Natural killer cell (primary cell): ENCODE measurements at regions not wholly inside any gene's neighbourhood (a gene's known extent, or its start where the extent isn't known, plus 50 kb on each side); places are given as distances from the start of the nearest gene placed in this dataset.
A peak's percentile ranks its signal among the peaks of the same experiment; 100 is the strongest.

ENCODE experiments used
- ATAC-seq, 3 donors: fragments of 150-1000 bp in 2 of 3; fragments of 200-7000 bp in 1 of 3; cut with Tn5 transposase; 1 replicate in 1 of 3; 2 replicates in 2 of 3; pipeline ENCODE4 v1.10.0; 2021; ENCODE audit warnings: mild to moderate bottlenecking in 2 of 3, moderate library complexity in 2 of 3
- DNase-seq, 2 donors: peaks; one replicate each; pipeline versions ENCODE4 v3.0.0 to v3.0.0-alpha.2; 2013 to 2021; ENCODE audit warnings: mixed read lengths in 1 of 2
- H3K27ac ChIP-seq: one replicate; pipeline ENCODE4 v1.5.1; 2013; ENCODE audit warnings: mild to moderate bottlenecking, low read length
- H3K27me3 ChIP-seq: one replicate; pipeline ENCODE4 v1.6.1; 2013; ENCODE audit warnings: low read length; ENCODE audit not compliant: control insufficient read depth, insufficient read depth
- H3K36me3 ChIP-seq: one replicate; pipeline ENCODE4 v1.6.1; 2013; ENCODE audit warnings: low read length; ENCODE audit not compliant: control insufficient read depth, insufficient read depth
- H3K4me1 ChIP-seq: one replicate; pipeline ENCODE4 v1.6.1; 2013; ENCODE audit warnings: low read length; ENCODE audit not compliant: control insufficient read depth, insufficient read depth
- H3K4me3 ChIP-seq: one replicate; pipeline ENCODE4 v1.5.1; 2013; ENCODE audit warnings: low read length
- H3K9me3 ChIP-seq: one replicate; pipeline ENCODE4 v1.6.1; 2013; ENCODE audit warnings: low read length; ENCODE audit not compliant: control insufficient read depth, insufficient read depth
- H3K27ac Mint-ChIP-seq, 2 donors: one replicate each; pipeline ENCODE4 v1.8.0; 2022; ENCODE audit warnings: mild to moderate bottlenecking in 2 of 2, mixed read lengths in 2 of 2, moderate library complexity in 1 of 2
- H3K27me3 Mint-ChIP-seq, 2 donors: one replicate each; pipeline ENCODE4 v1.8.0; 2022; ENCODE audit warnings: low read depth in 2 of 2, mixed read lengths in 2 of 2
- H3K36me3 Mint-ChIP-seq: one replicate; pipeline ENCODE4 v1.8.0; 2022; ENCODE audit warnings: mixed read lengths
- H3K4me1 Mint-ChIP-seq, 2 donors: one replicate each; pipeline ENCODE4 v1.8.0; 2022; ENCODE audit warnings: mixed read lengths in 2 of 2
- H3K4me3 Mint-ChIP-seq: one replicate; pipeline ENCODE4 v1.8.0; 2022; ENCODE audit warnings: mild to moderate bottlenecking, moderate library complexity, mixed read lengths
- H3K9me3 Mint-ChIP-seq, 2 donors: one replicate each; pipeline ENCODE4 v1.8.0; 2022; ENCODE audit warnings: mixed read lengths in 2 of 2
- WGBS: methylation state at CpG from one replicate; pipeline ENCODE4 v1.1.7; 2013; ENCODE audit warnings: missing lambda C conversion rate; ENCODE audit not compliant: insufficient coverage; 5-methylcytosine and 5-hydroxymethylcytosine counted together
- intact Hi-C: fragments of 100-400 bp; cut with micrococcal nuclease; formaldehyde crosslinking; loops from one replicate; pipeline ENCODE4 v1.14.2; 2022
- TF ChIP-seq, protein P1 (sequence below): fragments of 200-600 bp; IDR thresholded peaks from one replicate; pipeline ENCODE4 v1.8.0; 2022; ENCODE audit warnings: antibody characterized with exemption

DNA sequence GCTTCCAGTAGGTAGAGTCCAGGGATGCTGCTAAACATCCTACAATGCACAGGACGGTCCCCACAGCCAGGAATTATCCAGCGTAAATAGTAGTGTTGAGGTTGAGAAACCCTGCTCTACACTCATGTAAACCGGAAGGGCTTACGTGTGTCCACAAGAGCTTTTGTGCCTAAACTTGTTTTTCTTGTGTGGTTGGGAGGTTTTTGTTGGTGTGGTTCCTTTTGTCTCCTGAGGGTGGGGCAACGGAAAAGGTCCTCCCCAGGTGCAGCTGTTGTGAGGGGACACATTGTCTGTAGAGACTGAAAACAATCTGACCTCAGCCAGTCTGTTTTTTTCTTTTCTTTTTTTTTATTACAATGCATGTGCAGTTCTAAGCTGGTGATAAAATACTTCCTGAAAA, 72.7 kb upstream of the MGAT5 start:
- DNase-seq (peak in 1 of 2 donors; percentile 78), ATAC-seq (peak; percentile 47 to 74 (median 66))
- Mint-ChIP-seq H3K27me3 (no peaks in the 10 kb centered on the region), H3K27ac (peak overlapping the region; percentile 80 to 85), H3K4me3 (peak overlapping the region; percentile 42), H3K9me3 (no peaks in the 10 kb centered on the region), H3K4me1 (peaks cover 75 to 89% of the 10 kb centered on the region in 2 donors), H3K36me3 (no peaks in the 10 kb centered on the region)
- H3K27me3 ChIP-seq, result no peaks in the 10 kb centered on the region
- intact Hi-C loops, result no loop called here
- peaks cover 21% of the 10 kb centered on the region for H3K4me1 ChIP-seq
- H3K36me3 ChIP-seq, result no peaks in the 10 kb centered on the region
- H3K27ac ChIP-seq, result peak overlapping the region; percentile 64
- TF ChIP-seq, protein P1, sequence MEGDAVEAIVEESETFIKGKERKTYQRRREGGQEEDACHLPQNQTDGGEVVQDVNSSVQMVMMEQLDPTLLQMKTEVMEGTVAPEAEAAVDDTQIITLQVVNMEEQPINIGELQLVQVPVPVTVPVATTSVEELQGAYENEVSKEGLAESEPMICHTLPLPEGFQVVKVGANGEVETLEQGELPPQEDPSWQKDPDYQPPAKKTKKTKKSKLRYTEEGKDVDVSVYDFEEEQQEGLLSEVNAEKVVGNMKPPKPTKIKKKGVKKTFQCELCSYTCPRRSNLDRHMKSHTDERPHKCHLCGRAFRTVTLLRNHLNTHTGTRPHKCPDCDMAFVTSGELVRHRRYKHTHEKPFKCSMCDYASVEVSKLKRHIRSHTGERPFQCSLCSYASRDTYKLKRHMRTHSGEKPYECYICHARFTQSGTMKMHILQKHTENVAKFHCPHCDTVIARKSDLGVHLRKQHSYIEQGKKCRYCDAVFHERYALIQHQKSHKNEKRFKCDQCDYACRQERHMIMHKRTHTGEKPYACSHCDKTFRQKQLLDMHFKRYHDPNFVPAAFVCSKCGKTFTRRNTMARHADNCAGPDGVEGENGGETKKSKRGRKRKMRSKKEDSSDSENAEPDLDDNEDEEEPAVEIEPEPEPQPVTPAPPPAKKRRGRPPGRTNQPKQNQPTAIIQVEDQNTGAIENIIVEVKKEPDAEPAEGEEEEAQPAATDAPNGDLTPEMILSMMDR, result no peak
- WGBS, result 14% methylated on average over 5 of the region's 5 CpGs
- H3K9me3 ChIP-seq, result no peaks in the 10 kb centered on the region
- no peak overlapping the region for H3K4me3 ChIP-seq

DNA sequence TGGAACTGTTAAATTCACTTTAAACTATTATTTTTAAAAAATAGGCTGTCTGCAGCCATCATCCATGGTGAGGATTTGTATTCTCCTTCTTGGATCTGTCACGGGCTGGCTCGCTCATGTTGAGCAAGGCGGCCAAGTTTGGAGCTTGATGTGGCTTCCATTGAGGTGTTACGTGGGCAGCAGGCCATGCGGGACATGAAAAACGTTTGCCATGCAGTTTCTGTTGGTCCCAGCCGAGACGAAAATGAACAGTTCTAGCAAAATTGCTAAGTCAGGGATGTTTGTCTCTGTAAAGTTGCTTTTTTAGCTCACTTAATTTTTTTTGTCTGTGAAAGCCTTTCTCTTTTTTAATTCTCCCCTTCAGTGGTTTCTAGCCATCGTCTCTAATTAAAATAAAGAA, 70.2 kb upstream of the MGAT5 start:
- no peaks in the 10 kb centered on the region for H3K9me3 ChIP-seq
- Mint-ChIP-seq H3K27ac (peak overlapping the region in 1 of 2 donors; percentile 4), H3K36me3 (no peaks in the 10 kb centered on the region), H3K4me3 (no peak overlapping the region), H3K27me3 (no peaks in the 10 kb centered on the region), H3K4me1 (peaks cover 76 to 82% of the 10 kb centered on the region in 2 donors), H3K9me3 (no peaks in the 10 kb centered on the region)
- DNase-seq (no peak), ATAC-seq (no peak)
- no peak overlapping the region for H3K4me3 ChIP-seq
- intact Hi-C loops, result no loop called here
- 75% methylated on average over 9 of the region's 9 CpGs for WGBS
- H3K27me3 ChIP-seq, result no peaks in the 10 kb centered on the region
- TF ChIP-seq, protein P1, result no peak
- H3K36me3 ChIP-seq, result no peaks in the 10 kb centered on the region
- H3K4me1 ChIP-seq, result peaks cover 17% of the 10 kb centered on the region
- H3K27ac ChIP-seq, result no peak overlapping the region

DNA sequence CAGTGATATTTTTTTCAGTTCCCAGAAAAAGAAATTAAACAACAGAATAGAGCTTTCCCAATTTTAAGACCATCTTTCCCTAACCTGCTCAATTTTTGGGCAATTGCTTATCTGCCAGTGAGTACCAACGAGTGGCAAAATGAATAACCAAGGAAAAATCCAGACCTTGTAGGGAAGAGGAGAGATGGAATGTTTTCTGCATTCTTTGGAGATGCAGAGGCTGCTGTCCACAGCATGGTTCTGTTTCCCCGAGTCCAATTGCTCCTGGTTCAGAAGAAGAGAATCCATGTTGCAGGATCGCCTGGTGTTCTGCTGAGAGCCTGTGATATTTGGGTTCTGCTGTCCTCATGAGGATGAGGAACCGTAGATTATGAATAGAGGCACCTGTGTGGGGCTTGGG, 68.2 kb upstream of the MGAT5 start:
- no peak overlapping the region for H3K27ac Mint-ChIP-seq
- intact Hi-C loops, result no loop called here
- Histone ChIP-seq H3K9me3 (no peaks in the 10 kb centered on the region), H3K4me1 (peaks cover 20% of the 10 kb centered on the region), H3K36me3 (no peaks in the 10 kb centered on the region), H3K4me3 (no peak overlapping the region), H3K27me3 (no peaks in the 10 kb centered on the region), H3K27ac (no peak overlapping the region)
- H3K4me3 Mint-ChIP-seq, result no peak overlapping the region
- DNase-seq, result no peak
- ATAC-seq, result no peak
- no peaks in the 10 kb centered on the region for H3K36me3 Mint-ChIP-seq
- H3K27me3 Mint-ChIP-seq, result no peaks in the 10 kb centered on the region
- peaks cover 77 to 81% of the 10 kb centered on the region in 2 donors for H3K4me1 Mint-ChIP-seq
- 93% methylated on average over 4 of the region's 4 CpGs for WGBS
- TF ChIP-seq, protein P1, result no peak
- no peaks in the 10 kb centered on the region for H3K9me3 Mint-ChIP-seq

DNA sequence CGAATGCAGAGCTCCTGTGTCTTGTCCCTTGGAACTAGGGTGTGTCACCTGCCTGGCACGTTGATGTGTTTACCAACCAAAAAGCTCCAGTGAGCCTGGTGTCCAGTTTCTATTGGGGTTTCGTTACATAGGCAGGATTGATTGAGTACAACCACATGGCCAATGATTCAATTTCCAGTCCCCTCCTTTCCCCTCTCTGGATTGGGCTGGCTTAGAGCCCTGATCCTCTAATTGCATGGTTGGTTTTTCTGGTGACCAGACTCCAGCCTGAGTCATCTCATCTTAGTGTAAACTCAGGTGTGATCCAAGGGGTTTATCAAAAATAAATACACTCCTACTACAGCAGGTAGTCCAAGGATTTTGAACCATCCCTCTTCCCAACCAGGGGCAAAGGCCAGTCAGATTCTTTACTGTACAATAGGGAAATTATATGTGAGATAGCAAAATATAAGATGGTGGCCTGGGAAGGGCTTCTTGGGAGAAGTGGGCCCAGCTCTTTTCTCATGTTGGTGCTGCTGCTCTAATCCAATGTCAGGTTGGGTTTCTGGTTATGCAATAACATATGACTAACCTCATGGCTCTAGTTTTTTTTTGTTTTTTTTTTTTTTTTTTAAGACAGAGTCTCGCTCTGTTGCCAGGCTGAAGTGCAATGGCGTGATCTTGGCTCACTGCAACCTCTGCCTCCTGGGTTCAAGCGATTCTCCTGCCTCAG, 64.7 kb upstream of the MGAT5 start:
- no peak overlapping the region for H3K27ac ChIP-seq
- Mint-ChIP-seq H3K27me3 (no peaks in the 10 kb centered on the region), H3K27ac (peak overlapping the region in 1 of 2 donors; percentile 4), H3K4me3 (no peak overlapping the region), H3K36me3 (peaks cover 6% of the 10 kb centered on the region), H3K4me1 (peaks cover 56 to 60% of the 10 kb centered on the region in 2 donors), H3K9me3 (peaks cover 0 to 2% of the 10 kb centered on the region in 2 donors)
- ATAC-seq (no peak), DNase-seq (no peak)
- 92% methylated on average over 5 of the region's 6 CpGs for WGBS
- intact Hi-C loops, result no loop called here
- TF ChIP-seq, protein P1, result no peak
- H3K9me3 ChIP-seq, result peaks cover 7% of the 10 kb centered on the region
- H3K27me3 ChIP-seq, result no peaks in the 10 kb centered on the region
- no peak overlapping the region for H3K4me3 ChIP-seq
- no peaks in the 10 kb centered on the region for H3K36me3 ChIP-seq
- peaks cover 3% of the 10 kb centered on the region for H3K4me1 ChIP-seq
